Fibroblast of lung (primary cell): ENCODE measurements at regions not wholly inside any gene's neighbourhood (a gene's known extent, or its start where the extent isn't known, plus 50 kb on each side); places are given as distances from the start of the nearest gene placed in this dataset.

Experiments
- DNase-seq, 2 donors: peaks; one replicate each; pipeline versions ENCODE4 v3.0.0 to v3.0.0-alpha.2; 2010; ENCODE audit warnings: low read depth in 2 of 2
- H2AFZ ChIP-seq: 2 replicates; pipeline ENCODE4 v1.5.1; 2012; ENCODE audit warnings: low read length, control low read depth, inconsistent platforms
- H3K27ac ChIP-seq: 2 replicates; pipeline ENCODE4 v1.5.1; 2011; ENCODE audit warnings: low read length, control low read depth; ENCODE audit not compliant: insufficient read depth
- H3K27me3 ChIP-seq: 2 replicates; pipeline ENCODE4 v1.5.1; 2011; ENCODE audit warnings: mild to moderate bottlenecking, low read length; ENCODE audit not compliant: control insufficient read depth, insufficient read depth
- H3K36me3 ChIP-seq: 2 replicates; pipeline ENCODE4 v1.5.1; 2011; ENCODE audit warnings: low read length; ENCODE audit not compliant: control insufficient read depth, insufficient read depth
- H3K4me1 ChIP-seq: 2 replicates; pipeline ENCODE4 v1.5.1; 2011; ENCODE audit warnings: low read length; ENCODE audit not compliant: control insufficient read depth, insufficient read depth; ENCODE audit errors: extremely low read depth
- H3K4me2 ChIP-seq: 2 replicates; pipeline ENCODE4 v1.5.1; 2011; ENCODE audit warnings: low read length, control low read depth; ENCODE audit not compliant: insufficient read depth; ENCODE audit errors: extremely low read depth
- H3K4me3 ChIP-seq, 4 experiments: fragments of 200-600 bp in 1 of 4; sonication (generic) in 1 of 4; replicated peaks in 1 of 4; 2 replicates each; pipeline ENCODE4 v1.5.1; 2011 to 2016; ENCODE audit warnings: low read length in 4 of 4, low read depth in 3 of 4, mild to moderate bottlenecking in 3 of 4, control low read depth in 2 of 4, inconsistent platforms in 1 of 4, mixed read lengths in 1 of 4; ENCODE audit not compliant: insufficient read depth in 1 of 4; ENCODE audit errors: control extremely low read depth in 1 of 4
- H3K79me2 ChIP-seq: 2 replicates; pipeline ENCODE4 v1.5.1; 2012; ENCODE audit warnings: mild to moderate bottlenecking, low read length, inconsistent platforms; ENCODE audit not compliant: control insufficient read depth, insufficient read depth
- H3K9ac ChIP-seq: 2 replicates; pipeline ENCODE4 v1.5.1; 2011; ENCODE audit warnings: mild to moderate bottlenecking, low read length, control low read depth; ENCODE audit not compliant: insufficient read depth
- H3K9me3 ChIP-seq: 2 replicates; pipeline ENCODE4 v1.5.1; 2012; ENCODE audit warnings: low read depth, low read length; ENCODE audit not compliant: control insufficient read depth, insufficient read depth
- H4K20me1 ChIP-seq: 2 replicates; pipeline ENCODE4 v1.5.1; 2011; ENCODE audit warnings: low read length; ENCODE audit not compliant: control insufficient read depth, insufficient read depth; ENCODE audit errors: extremely low read depth
- CTCF ChIP-seq, 2 donors: IDR thresholded peaks in 1 of 2; conservative IDR thresholded peaks in 1 of 2; 1 replicate in 1 of 2; 2 replicates in 1 of 2; pipeline ENCODE4 v1.5.1; 2011 to 2012; ENCODE audit warnings: low read length in 2 of 2, control low read depth in 1 of 2, inconsistent platforms in 1 of 2, low read depth in 1 of 2, mild to moderate bottlenecking in 1 of 2
- EZH2 ChIP-seq: IDR thresholded peaks from 2 replicates; pipeline ENCODE4 v1.5.1; 2012; ENCODE audit warnings: low read length, control low read depth, mild to moderate bottlenecking; ENCODE audit errors: missing control alignments

GRCh38 chr7:155161690-155162089, 91.6 kb downstream of the HTR5A start:
- H3K9ac ChIP-seq = no peak overlapping the region
- H3K9me3 ChIP-seq = no peaks in the 10 kb centered on the region
- no peak overlapping the region for H3K4me2 ChIP-seq
- H3K4me3 ChIP-seq = no peak overlapping the region
- H3K79me2 ChIP-seq = no peaks in the 10 kb centered on the region
- no peaks in the 10 kb centered on the region for H3K36me3 ChIP-seq
- no peak overlapping the region for H3K27ac ChIP-seq
- no peak for DNase-seq
- H4K20me1 ChIP-seq = no peaks in the 10 kb centered on the region
- H2AFZ ChIP-seq = no peak overlapping the region
- H3K4me1 ChIP-seq = no peaks in the 10 kb centered on the region
- TF ChIP-seq EZH2 (no peak), CTCF (conservative IDR thresholded peaks at IDR 0.05 in 1 of 2, IDR thresholded peaks at IDR 0.05 in 1 of 2; ENCODE audit: low read depth in 1 of 2, low read length in 2 of 2) (no peak)
- no peaks in the 10 kb centered on the region for H3K27me3 ChIP-seq

DNA sequence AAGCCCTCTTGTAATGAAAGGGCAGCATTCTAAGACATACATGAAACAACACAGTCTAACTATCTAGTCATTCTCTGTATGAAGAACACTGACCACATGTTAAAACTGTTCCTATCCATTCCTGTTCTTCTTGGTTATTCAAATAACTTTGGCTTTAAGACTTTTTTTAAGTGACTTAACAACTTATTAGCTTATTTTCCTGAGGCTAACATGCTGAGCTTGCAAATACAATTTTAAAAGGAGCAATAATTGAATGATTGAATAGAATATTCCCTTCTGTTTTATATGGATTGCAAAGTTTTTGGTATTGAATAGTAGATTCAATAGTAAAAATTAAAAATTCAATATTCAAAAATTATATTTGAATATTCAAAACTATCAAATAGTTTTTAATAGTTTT, 92.3 kb downstream of the HTR5A start:
- Histone ChIP-seq H3K36me3 (no peaks in the 10 kb centered on the region), H3K27ac (no peak overlapping the region), H2AFZ (no peak overlapping the region), H3K4me3 (no peak overlapping the region), H4K20me1 (no peaks in the 10 kb centered on the region), H3K9ac (no peak overlapping the region), H3K4me1 (no peaks in the 10 kb centered on the region), H3K27me3 (no peaks in the 10 kb centered on the region), H3K4me2 (no peak overlapping the region), H3K9me3 (no peaks in the 10 kb centered on the region), H3K79me2 (no peaks in the 10 kb centered on the region)
- no peak for DNase-seq
- TF ChIP-seq CTCF (conservative IDR thresholded peaks at IDR 0.05 in 1 of 2, IDR thresholded peaks at IDR 0.05 in 1 of 2; ENCODE audit: low read depth in 1 of 2, low read length in 2 of 2) (no peak), EZH2 (no peak)

DNA sequence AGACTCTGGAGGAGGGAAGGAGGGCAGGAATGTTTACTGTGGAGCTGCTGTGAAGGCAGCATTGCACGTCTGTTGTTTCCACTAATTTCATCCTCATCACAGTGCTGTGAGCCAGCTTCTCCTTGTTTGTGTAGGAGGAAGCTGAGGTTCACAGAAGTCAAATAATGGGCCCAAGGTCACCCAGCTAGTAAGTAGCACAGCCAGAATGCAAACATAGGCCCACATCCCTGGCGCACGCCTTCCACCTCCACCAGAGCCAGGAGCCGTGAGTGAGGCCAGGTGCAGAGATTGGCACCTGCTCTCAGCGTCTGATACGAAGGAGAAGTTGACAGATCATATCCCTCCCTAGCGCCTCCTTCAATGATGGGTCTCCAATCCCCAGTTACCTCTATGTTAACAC, 93.6 kb downstream of the HTR5A start:
- H3K4me2 ChIP-seq = no peak overlapping the region
- DNase-seq = no peak
- H3K4me1 ChIP-seq = no peaks in the 10 kb centered on the region
- H3K79me2 ChIP-seq = no peaks in the 10 kb centered on the region
- H3K36me3 ChIP-seq = no peaks in the 10 kb centered on the region
- no peak overlapping the region for H3K9ac ChIP-seq
- H3K27ac ChIP-seq = no peak overlapping the region
- H2AFZ ChIP-seq = no peak overlapping the region
- H3K27me3 ChIP-seq = no peaks in the 10 kb centered on the region
- TF ChIP-seq CTCF (conservative IDR thresholded peaks at IDR 0.05 in 1 of 2, IDR thresholded peaks at IDR 0.05 in 1 of 2; ENCODE audit: low read depth in 1 of 2, low read length in 2 of 2) = no peak
- no peak for TF ChIP-seq EZH2
- no peaks in the 10 kb centered on the region for H3K9me3 ChIP-seq
- no peaks in the 10 kb centered on the region for H4K20me1 ChIP-seq
- no peak overlapping the region for H3K4me3 ChIP-seq
